Neural progenitor cell (in vitro differentiated cells): ENCODE measurements at regions not wholly inside any gene's neighbourhood (a gene's known extent, or its start where the extent isn't known, plus 50 kb on each side); places are given as distances from the start of the nearest gene placed in this dataset.

Experiments used
- DNase-seq: peaks from one replicate; pipeline ENCODE4 v3.0.0-alpha.2; 2016; ENCODE audit warnings: low spot score
- H2AFZ ChIP-seq: fragments of 200-600 bp; sonication (generic); replicated peaks from 2 replicates; pipeline ENCODE4 v1.6.1; 2016; ENCODE audit warnings: antibody characterized with exemption
- H3F3A ChIP-seq: fragments of 200-600 bp; sonication (generic); 2 replicates; pipeline ENCODE4 v1.6.1; 2016; ENCODE audit warnings: antibody characterized with exemption, low read depth
- H3K27ac ChIP-seq: fragments of 200-600 bp; sonication (generic); 2 replicates; pipeline ENCODE4 v1.5.1; 2016; ENCODE audit warnings: mild to moderate bottlenecking
- H3K27me3 ChIP-seq: fragments of 200-600 bp; sonication (generic); 2 replicates; pipeline ENCODE4 v1.6.1; 2016; ENCODE audit warnings: mild to moderate bottlenecking, moderate library complexity
- H3K36me3 ChIP-seq: fragments of 200-600 bp; sonication (generic); 2 replicates; pipeline ENCODE4 v1.5.1; 2016
- H3K4me1 ChIP-seq: fragments of 200-600 bp; sonication (generic); 2 replicates; pipeline ENCODE4 v1.6.1; 2016; ENCODE audit warnings: mixed run types
- H3K4me2 ChIP-seq: fragments of 200-600 bp; sonication (generic); 2 replicates; pipeline ENCODE4 v1.6.1; 2016
- H3K4me3 ChIP-seq: fragments of 200-600 bp; sonication (generic); 2 replicates; pipeline ENCODE4 v1.5.1; 2016
- H3K79me2 ChIP-seq: fragments of 200-600 bp; sonication (generic); 2 replicates; pipeline ENCODE4 v1.6.1; 2016; ENCODE audit warnings: low read depth
- H3K9ac ChIP-seq: fragments of 200-600 bp; sonication (generic); 2 replicates; pipeline ENCODE4 v1.6.1; 2016
- H3K9me3 ChIP-seq: fragments of 200-600 bp; sonication (generic); 2 replicates; pipeline ENCODE4 v1.5.1; 2016; ENCODE audit warnings: low read depth
- H4K20me1 ChIP-seq: fragments of 200-600 bp; sonication (generic); 2 replicates; pipeline ENCODE4 v1.6.1; 2016; ENCODE audit warnings: low read depth
- H3K27ac Mint-ChIP-seq: 3 replicates; pipeline ENCODE4 v1.8.0; 2021; ENCODE audit warnings: mixed read lengths
- H3K27me3 Mint-ChIP-seq: 2 replicates; pipeline ENCODE4 v1.8.0; 2022; ENCODE audit warnings: low read depth, mild to moderate bottlenecking, inconsistent platforms, moderate library complexity, mixed read lengths; ENCODE audit not compliant: insufficient read depth
- H3K36me3 Mint-ChIP-seq: 3 replicates; pipeline ENCODE4 v1.8.0; 2021; ENCODE audit warnings: mixed read lengths
- H3K4me1 Mint-ChIP-seq: 3 replicates; pipeline ENCODE4 v1.8.0; 2021; ENCODE audit warnings: mixed read lengths
- H3K4me3 Mint-ChIP-seq: 3 replicates; pipeline ENCODE4 v1.8.0; 2021; ENCODE audit warnings: mild to moderate bottlenecking, moderate library complexity, mixed read lengths
- H3K9me3 Mint-ChIP-seq: 3 replicates; pipeline ENCODE4 v1.8.0; 2020; ENCODE audit warnings: mixed read lengths
- CTCF ChIP-seq: fragments of 200-600 bp; sonication (generic); IDR thresholded peaks from 2 replicates; pipeline ENCODE4 v1.5.1; 2017; ENCODE audit warnings: antibody characterized with exemption, mild to moderate bottlenecking
- EZH2 ChIP-seq: fragments of 200-600 bp; sonication (generic); IDR thresholded peaks from 2 replicates; pipeline ENCODE4 v1.6.1; 2017; ENCODE audit warnings: antibody characterized with exemption, mild to moderate bottlenecking, moderate library complexity
- EZH2phosphoT487 ChIP-seq: fragments of 200-600 bp; sonication (generic); IDR thresholded peaks from 2 replicates; pipeline ENCODE4 v1.6.1; 2017; ENCODE audit warnings: antibody characterized with exemption

DNA sequence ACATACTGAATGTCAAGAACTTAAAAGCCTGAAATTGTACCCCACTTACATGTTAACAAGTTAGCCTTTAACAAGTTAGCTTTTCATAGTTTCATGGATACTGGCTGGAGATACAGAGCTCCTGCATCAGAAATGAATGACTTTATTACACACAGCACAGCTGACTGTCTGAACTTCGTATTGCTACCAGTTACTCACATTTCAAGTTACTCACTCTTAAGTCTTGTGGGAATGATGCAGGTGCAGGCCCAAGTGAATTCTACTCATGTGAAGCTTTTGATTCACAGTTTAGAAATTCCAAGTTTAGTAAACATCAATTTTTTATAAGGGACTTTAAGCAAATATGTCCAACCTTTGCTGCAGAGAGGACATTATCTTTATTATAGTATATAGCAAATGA lies 762.2 kb upstream of the PRR20A start:
- Mint-ChIP-seq H3K36me3 (peaks cover 4% of the 10 kb centered on the region), H3K27me3 (peaks cover 2% of the 10 kb centered on the region), H3K9me3 (peaks cover 9% of the 10 kb centered on the region), H3K4me1 (no peaks in the 10 kb centered on the region), H3K27ac (no peak overlapping the region), H3K4me3 (no peak overlapping the region)
- TF ChIP-seq CTCF, result no peak
- no peak for TF ChIP-seq EZH2
- TF ChIP-seq EZH2phosphoT487, result no peak
- Histone ChIP-seq H3K4me1 (no peaks in the 10 kb centered on the region), H4K20me1 (no peaks in the 10 kb centered on the region), H3K4me2 (no peak overlapping the region), H3K27me3 (no peaks in the 10 kb centered on the region), H3K4me3 (no peak overlapping the region), H2AFZ (no peak overlapping the region), H3K79me2 (no peaks in the 10 kb centered on the region), H3K36me3 (no peaks in the 10 kb centered on the region), H3K9ac (no peak overlapping the region), H3F3A (no peaks in the 10 kb centered on the region), H3K27ac (no peak overlapping the region), H3K9me3 (no peaks in the 10 kb centered on the region)
- no peak for DNase-seq

- Mint-ChIP-seq H3K9me3 (peaks cover 3% of the 10 kb centered on the region), H3K27me3 (no peaks in the 10 kb centered on the region), H3K4me3 (no peak overlapping the region), H3K36me3 (no peaks in the 10 kb centered on the region), H3K4me1 (no peaks in the 10 kb centered on the region), H3K27ac (no peak overlapping the region)
- no peak for DNase-seq
- Histone ChIP-seq H3K9me3 (no peaks in the 10 kb centered on the region), H3K9ac (no peak overlapping the region), H3K36me3 (no peaks in the 10 kb centered on the region), H3F3A (no peaks in the 10 kb centered on the region), H3K4me2 (no peak overlapping the region), H4K20me1 (no peaks in the 10 kb centered on the region), H3K79me2 (no peaks in the 10 kb centered on the region), H3K27me3 (no peaks in the 10 kb centered on the region), H2AFZ (no peak overlapping the region), H3K27ac (no peak overlapping the region), H3K4me1 (no peaks in the 10 kb centered on the region), H3K4me3 (no peak overlapping the region)
- TF ChIP-seq EZH2phosphoT487 (no peak), CTCF (no peak), EZH2 (no peak)
Observed at GRCh38 chr13:56393549-56393948, 747.2 kb upstream of the PRR20A start.

- Mint-ChIP-seq H3K27me3 (peaks cover 5% of the 10 kb centered on the region), H3K4me1 (no peaks in the 10 kb centered on the region), H3K27ac (no peak overlapping the region), H3K9me3 (peaks cover 2% of the 10 kb centered on the region), H3K36me3 (no peaks in the 10 kb centered on the region), H3K4me3 (no peak overlapping the region)
- no peaks in the 10 kb centered on the region for H3K4me1 ChIP-seq
- no peaks in the 10 kb centered on the region for H3K9me3 ChIP-seq
- H3K36me3 ChIP-seq, result no peaks in the 10 kb centered on the region
- no peaks in the 10 kb centered on the region for H3K27me3 ChIP-seq
- no peak overlapping the region for H3K4me2 ChIP-seq
- H2AFZ ChIP-seq, result no peak overlapping the region
- H3K79me2 ChIP-seq, result no peaks in the 10 kb centered on the region
- DNase-seq, result no peak
- no peaks in the 10 kb centered on the region for H4K20me1 ChIP-seq
- no peak overlapping the region for H3K4me3 ChIP-seq
- no peak overlapping the region for H3K9ac ChIP-seq
- H3F3A ChIP-seq, result no peaks in the 10 kb centered on the region
- H3K27ac ChIP-seq, result no peak overlapping the region
- no peak for TF ChIP-seq CTCF
- TF ChIP-seq EZH2, result no peak
- no peak for TF ChIP-seq EZH2phosphoT487
Observed at GRCh38 chr13:56396318-56396717, 744.4 kb upstream of the PRR20A start.

GRCh38 chr13:56400774-56401173 lies 739.9 kb upstream of the PRR20A start:
- Histone ChIP-seq H3F3A (no peaks in the 10 kb centered on the region), H4K20me1 (no peaks in the 10 kb centered on the region), H3K9ac (no peak overlapping the region), H3K4me3 (no peak overlapping the region), H2AFZ (no peak overlapping the region), H3K4me2 (no peak overlapping the region), H3K27me3 (no peaks in the 10 kb centered on the region), H3K36me3 (no peaks in the 10 kb centered on the region), H3K27ac (no peak overlapping the region), H3K79me2 (no peaks in the 10 kb centered on the region), H3K9me3 (no peaks in the 10 kb centered on the region), H3K4me1 (no peaks in the 10 kb centered on the region)
- no peaks in the 10 kb centered on the region for H3K36me3 Mint-ChIP-seq
- peaks cover 5% of the 10 kb centered on the region for H3K27me3 Mint-ChIP-seq
- H3K4me3 Mint-ChIP-seq, result no peak overlapping the region
- H3K9me3 Mint-ChIP-seq, result no peaks in the 10 kb centered on the region
- TF ChIP-seq EZH2, result no peak
- no peak for TF ChIP-seq EZH2phosphoT487
- no peak for TF ChIP-seq CTCF
- no peak for DNase-seq
- H3K27ac Mint-ChIP-seq, result no peak overlapping the region
- no peaks in the 10 kb centered on the region for H3K4me1 Mint-ChIP-seq
